ENCODE measurements at regions not wholly inside any gene's neighbourhood (a gene's known extent, or its start where the extent isn't known, plus 50 kb on each side); places are given as distances from the start of the nearest gene placed in this dataset.

DNA sequence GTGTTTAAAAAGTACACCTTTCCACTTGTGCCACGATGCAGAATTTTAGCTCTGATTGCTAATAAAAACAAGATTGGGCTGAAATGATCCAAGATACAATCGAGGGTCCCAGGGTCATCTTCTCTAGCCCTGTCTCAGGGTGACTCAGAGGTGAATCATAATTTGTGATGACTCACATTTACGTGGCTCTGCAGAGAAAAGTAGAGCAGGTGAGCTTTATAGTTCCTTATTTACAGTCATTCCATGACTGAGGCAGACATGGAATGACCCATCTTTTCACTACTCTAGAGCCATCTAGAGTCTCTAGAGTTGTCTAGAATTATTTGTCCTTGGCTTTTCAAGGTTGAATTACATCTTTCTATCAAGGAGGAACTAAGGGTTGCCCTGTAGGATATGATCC, 155.2 kb downstream of the GAS1 start:
- TF ChIP-seq, protein P1, sequence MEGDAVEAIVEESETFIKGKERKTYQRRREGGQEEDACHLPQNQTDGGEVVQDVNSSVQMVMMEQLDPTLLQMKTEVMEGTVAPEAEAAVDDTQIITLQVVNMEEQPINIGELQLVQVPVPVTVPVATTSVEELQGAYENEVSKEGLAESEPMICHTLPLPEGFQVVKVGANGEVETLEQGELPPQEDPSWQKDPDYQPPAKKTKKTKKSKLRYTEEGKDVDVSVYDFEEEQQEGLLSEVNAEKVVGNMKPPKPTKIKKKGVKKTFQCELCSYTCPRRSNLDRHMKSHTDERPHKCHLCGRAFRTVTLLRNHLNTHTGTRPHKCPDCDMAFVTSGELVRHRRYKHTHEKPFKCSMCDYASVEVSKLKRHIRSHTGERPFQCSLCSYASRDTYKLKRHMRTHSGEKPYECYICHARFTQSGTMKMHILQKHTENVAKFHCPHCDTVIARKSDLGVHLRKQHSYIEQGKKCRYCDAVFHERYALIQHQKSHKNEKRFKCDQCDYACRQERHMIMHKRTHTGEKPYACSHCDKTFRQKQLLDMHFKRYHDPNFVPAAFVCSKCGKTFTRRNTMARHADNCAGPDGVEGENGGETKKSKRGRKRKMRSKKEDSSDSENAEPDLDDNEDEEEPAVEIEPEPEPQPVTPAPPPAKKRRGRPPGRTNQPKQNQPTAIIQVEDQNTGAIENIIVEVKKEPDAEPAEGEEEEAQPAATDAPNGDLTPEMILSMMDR (IDR thresholded peaks at IDR 0.05; ENCODE audit: insufficient read depth, low read length, poor library complexity, severe bottlenecking), result no peak
- TF ChIP-seq EZH2phosphoT487 (conservative IDR thresholded peaks at IDR 0.05; ENCODE audit: low read length), result no peak
